ENCODE measurements at regions not wholly inside any gene's neighbourhood (a gene's known extent, or its start where the extent isn't known, plus 50 kb on each side); places are given as distances from the start of the nearest gene placed in this dataset.
A peak's percentile ranks its signal among the peaks of the same experiment; 100 is the strongest.

DNA sequence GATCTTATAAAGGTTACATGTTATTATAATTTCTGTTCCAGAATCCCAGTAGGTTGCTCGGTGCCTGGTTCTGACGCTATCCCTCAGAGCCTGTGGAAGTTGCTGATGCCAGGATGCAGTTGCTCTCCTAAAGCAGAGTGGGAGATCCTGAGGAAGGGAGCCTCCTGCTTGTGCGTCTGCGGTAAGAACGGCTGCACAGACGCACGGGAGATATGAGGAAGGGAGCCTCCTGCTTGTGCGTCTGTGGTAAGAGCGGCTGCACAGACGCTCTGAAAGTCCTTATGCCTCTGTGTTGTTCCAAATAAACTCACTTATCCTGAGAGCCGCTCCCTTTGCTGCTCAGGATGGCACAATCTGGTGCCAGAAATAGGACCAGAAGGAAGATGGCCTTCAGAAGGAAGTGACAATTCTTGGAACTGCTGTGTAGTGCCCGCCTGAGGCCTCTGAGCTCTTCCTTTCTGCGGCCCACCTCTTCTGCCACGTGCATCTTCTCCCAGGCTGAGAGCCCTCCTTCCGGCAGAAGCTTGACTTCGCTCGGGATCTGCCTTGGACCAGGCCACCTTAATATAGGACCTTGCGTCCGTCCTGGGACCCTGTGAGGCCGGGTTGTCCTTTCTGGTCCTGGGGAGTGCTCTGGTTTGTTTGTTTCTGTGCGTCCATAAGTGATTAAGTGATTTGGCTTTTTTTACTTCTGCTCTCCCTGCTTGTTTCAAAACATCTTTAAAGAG, 89.5 kb downstream of the RTP5 start:
- no peak overlapping the region for H3K4me3 ChIP-seq (ENCODE audit: low read length)

DNA sequence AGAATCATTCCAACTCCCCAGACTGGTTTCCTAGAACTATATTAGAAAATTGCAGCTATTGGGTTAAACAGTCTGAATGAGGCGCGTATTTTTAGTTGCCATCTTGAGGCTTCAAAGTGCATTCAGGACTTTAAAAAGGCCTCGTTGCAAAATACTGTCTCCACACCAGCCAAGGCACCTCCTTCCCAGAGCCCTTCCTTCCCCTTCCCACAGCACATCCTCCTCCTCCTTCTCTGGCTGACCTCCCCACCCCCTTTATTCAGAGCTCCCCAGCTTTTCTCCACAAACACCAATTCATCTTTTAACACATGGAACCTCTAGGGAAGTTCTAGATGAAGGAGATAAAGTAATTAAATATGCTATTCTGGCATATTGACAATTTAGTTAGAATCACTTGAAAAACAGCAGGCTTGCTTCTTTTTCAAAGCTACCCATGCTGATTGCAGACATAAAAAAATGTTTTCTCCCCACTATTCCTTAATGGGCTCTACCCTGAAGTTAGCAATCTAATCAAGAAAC, 90.3 kb downstream of the RTP5 start:
- H3K23ac ChIP-seq (ENCODE audit: low read length): no peak overlapping the region
- H4K8ac ChIP-seq (ENCODE audit: low read depth, low read length): no peak overlapping the region
- H2BK5ac ChIP-seq (ENCODE audit: low read length): no peak overlapping the region
- H3K56ac ChIP-seq (ENCODE audit: low read length): no peak overlapping the region
- no peak overlapping the region for H3K4me3 ChIP-seq (ENCODE audit: low read length)
- no peak overlapping the region for H3K9ac ChIP-seq (ENCODE audit: low read length)
- H3K4me1 ChIP-seq (ENCODE audit: control insufficient read depth, low read depth, low read length): no peaks in the 10 kb centered on the region
- H2AK5ac ChIP-seq (ENCODE audit: low read length): no peak overlapping the region
- no peak overlapping the region for H2BK15ac ChIP-seq (replicated peaks; ENCODE audit: low read depth)
- no peak overlapping the region for H3K18ac ChIP-seq (ENCODE audit: low read length)
- H3K27ac ChIP-seq (ENCODE audit: low read depth, low read length): no peak overlapping the region
- H3K4ac ChIP-seq (ENCODE audit: low read depth, low read length): no peak overlapping the region
- H3K27me3 ChIP-seq (ENCODE audit: insufficient read depth, low read length, poor library complexity): no peaks in the 10 kb centered on the region
- no peaks in the 10 kb centered on the region for H3K79me1 ChIP-seq (ENCODE audit: low read length)
- no peak overlapping the region for H4K5ac ChIP-seq (ENCODE audit: low read length)
- DNase-seq: no peak
- H2BK120ac ChIP-seq (ENCODE audit: low read depth, low read length): no peak overlapping the region
- no CpG with 5 or more reads among the region's 3 CpGs for WGBS (ENCODE audit: extremely low coverage, insufficient coverage, low lambda C conversion rate)
- H3K36me3 ChIP-seq (ENCODE audit: control insufficient read depth, insufficient read depth, low read length): no peaks in the 10 kb centered on the region
- H3K4me2 ChIP-seq (ENCODE audit: low read length): no peak overlapping the region
- H3K79me2 ChIP-seq (ENCODE audit: control insufficient read depth, insufficient read depth, low read length): no peaks in the 10 kb centered on the region

More for the DNA sequence above, 89.5 kb downstream of the RTP5 start:
- H3K4me1 ChIP-seq (ENCODE audit: control insufficient read depth, low read depth, low read length): no peaks in the 10 kb centered on the region
- no peak overlapping the region for H4K8ac ChIP-seq (ENCODE audit: low read depth, low read length)
- H3K23ac ChIP-seq (ENCODE audit: low read length): no peak overlapping the region
- H3K56ac ChIP-seq (ENCODE audit: low read length): no peak overlapping the region
- no peak for DNase-seq
- no peaks in the 10 kb centered on the region for H3K36me3 ChIP-seq (ENCODE audit: control insufficient read depth, insufficient read depth, low read length)
- H3K79me1 ChIP-seq (ENCODE audit: low read length): no peaks in the 10 kb centered on the region
- H3K79me2 ChIP-seq (ENCODE audit: control insufficient read depth, insufficient read depth, low read length): no peaks in the 10 kb centered on the region
- no peak overlapping the region for H3K4ac ChIP-seq (ENCODE audit: low read depth, low read length)
- no CpG with 5 or more reads among the region's 21 CpGs for WGBS (ENCODE audit: extremely low coverage, insufficient coverage, low lambda C conversion rate)
- no peaks in the 10 kb centered on the region for H3K27me3 ChIP-seq (ENCODE audit: insufficient read depth, low read length, poor library complexity)
- H2BK120ac ChIP-seq (ENCODE audit: low read depth, low read length): no peak overlapping the region
- no peak overlapping the region for H3K27ac ChIP-seq (ENCODE audit: low read depth, low read length)
- H2BK15ac ChIP-seq (replicated peaks; ENCODE audit: low read depth): no peak overlapping the region
- no peak overlapping the region for H3K18ac ChIP-seq (ENCODE audit: low read length)
- no peak overlapping the region for H3K4me2 ChIP-seq (ENCODE audit: low read length)
- H3K9ac ChIP-seq (ENCODE audit: low read length): no peak overlapping the region
- H2BK5ac ChIP-seq (ENCODE audit: low read length): no peak overlapping the region
- H4K5ac ChIP-seq (ENCODE audit: low read length): no peak overlapping the region
- H2AK5ac ChIP-seq (ENCODE audit: low read length): no peak overlapping the region

DNA sequence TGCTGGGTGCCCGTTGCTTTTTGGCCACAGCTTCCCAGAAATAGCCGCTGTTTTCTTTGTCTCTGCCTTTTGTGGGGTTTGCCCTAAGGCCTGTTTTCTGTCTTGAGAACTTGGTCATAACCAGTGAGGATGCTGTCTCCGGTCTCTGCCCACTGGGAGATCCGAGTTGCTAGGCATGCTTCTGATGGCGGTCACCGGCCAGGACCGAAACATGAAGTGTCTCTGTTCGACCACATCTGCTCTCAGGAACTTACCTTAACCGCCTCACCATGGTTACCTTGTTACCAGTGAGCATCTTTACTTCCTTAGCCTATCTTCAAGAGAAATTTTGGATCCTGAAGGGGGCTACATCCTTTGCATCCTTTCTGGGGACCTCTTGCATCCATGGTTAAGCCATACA, 91.9 kb downstream of the RTP5 start:
- no peak for DNase-seq
- H3K23ac ChIP-seq (ENCODE audit: low read length): no peak overlapping the region
- H3K56ac ChIP-seq (ENCODE audit: low read length): no peak overlapping the region
- no peak overlapping the region for H3K18ac ChIP-seq (ENCODE audit: low read length)
- H3K27ac ChIP-seq (ENCODE audit: low read depth, low read length): no peak overlapping the region
- no peaks in the 10 kb centered on the region for H3K4me1 ChIP-seq (ENCODE audit: control insufficient read depth, low read depth, low read length)
- no peak overlapping the region for H4K8ac ChIP-seq (ENCODE audit: low read depth, low read length)
- no peaks in the 10 kb centered on the region for H3K27me3 ChIP-seq (ENCODE audit: insufficient read depth, low read length, poor library complexity)
- H2AK5ac ChIP-seq (ENCODE audit: low read length): no peak overlapping the region
- H2BK5ac ChIP-seq (ENCODE audit: low read length): no peak overlapping the region
- H3K36me3 ChIP-seq (ENCODE audit: control insufficient read depth, insufficient read depth, low read length): no peaks in the 10 kb centered on the region
- H3K4ac ChIP-seq (ENCODE audit: low read depth, low read length): no peak overlapping the region
- no peak overlapping the region for H3K9ac ChIP-seq (ENCODE audit: low read length)
- H2BK120ac ChIP-seq (ENCODE audit: low read depth, low read length): no peak overlapping the region
- no peaks in the 10 kb centered on the region for H3K79me1 ChIP-seq (ENCODE audit: low read length)
- no peak overlapping the region for H2BK15ac ChIP-seq (replicated peaks; ENCODE audit: low read depth)
- no peaks in the 10 kb centered on the region for H3K79me2 ChIP-seq (ENCODE audit: control insufficient read depth, insufficient read depth, low read length)
- H4K5ac ChIP-seq (ENCODE audit: low read length): no peak overlapping the region
- no peak overlapping the region for H3K4me2 ChIP-seq (ENCODE audit: low read length)
- no CpG with 5 or more reads among the region's 9 CpGs for WGBS (ENCODE audit: extremely low coverage, insufficient coverage, low lambda C conversion rate)
- H3K4me3 ChIP-seq (ENCODE audit: low read length): no peak overlapping the region

DNA sequence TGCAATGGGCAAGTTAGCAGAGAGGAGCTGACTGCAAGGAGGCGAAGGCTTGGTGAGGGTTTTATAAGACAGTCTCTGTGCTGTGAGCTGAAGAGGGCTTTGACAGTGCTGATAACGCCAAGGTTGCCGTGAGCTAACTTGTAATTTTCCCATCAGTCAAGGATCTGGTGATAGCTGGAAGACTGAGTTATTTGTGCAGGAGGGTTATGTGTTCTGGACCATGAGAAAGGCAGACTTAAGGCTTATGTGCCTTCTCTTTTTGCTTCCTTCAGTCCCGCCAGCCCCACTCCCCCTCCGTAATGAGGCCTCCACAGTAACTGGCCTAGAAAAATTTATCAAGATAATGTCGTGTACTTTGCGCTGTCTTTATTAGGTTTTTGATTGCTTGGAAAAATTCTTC, 94.6 kb downstream of the RTP5 start:
- Histone ChIP-seq H3K27me3 (ENCODE audit: insufficient read depth, low read length, poor library complexity) (no peaks in the 10 kb centered on the region), H4K8ac (ENCODE audit: low read depth, low read length) (no peak overlapping the region), H3K79me1 (ENCODE audit: low read length) (no peaks in the 10 kb centered on the region), H4K5ac (ENCODE audit: low read length) (no peak overlapping the region), H3K56ac (ENCODE audit: low read length) (no peak overlapping the region), H3K23ac (ENCODE audit: low read length) (no peak overlapping the region), H3K9ac (ENCODE audit: low read length) (no peak overlapping the region), H3K4me2 (ENCODE audit: low read length) (no peak overlapping the region), H3K36me3 (ENCODE audit: control insufficient read depth, insufficient read depth, low read length) (no peaks in the 10 kb centered on the region), H3K79me2 (ENCODE audit: control insufficient read depth, insufficient read depth, low read length) (no peaks in the 10 kb centered on the region), H2BK5ac (ENCODE audit: low read length) (no peak overlapping the region), H3K4me3 (ENCODE audit: low read length) (no peak overlapping the region), H3K27ac (ENCODE audit: low read depth, low read length) (no peak overlapping the region), H2AK5ac (ENCODE audit: low read length) (no peak overlapping the region), H3K18ac (ENCODE audit: low read length) (no peak overlapping the region), H3K4ac (ENCODE audit: low read depth, low read length) (no peak overlapping the region), H2BK120ac (ENCODE audit: low read depth, low read length) (no peak overlapping the region), H2BK15ac (replicated peaks; ENCODE audit: low read depth) (no peak overlapping the region), H3K4me1 (ENCODE audit: control insufficient read depth, low read depth, low read length) (no peaks in the 10 kb centered on the region)
- no peak for DNase-seq
- WGBS (ENCODE audit: extremely low coverage, insufficient coverage, low lambda C conversion rate): no CpG with 5 or more reads among the region's 7 CpGs

DNA sequence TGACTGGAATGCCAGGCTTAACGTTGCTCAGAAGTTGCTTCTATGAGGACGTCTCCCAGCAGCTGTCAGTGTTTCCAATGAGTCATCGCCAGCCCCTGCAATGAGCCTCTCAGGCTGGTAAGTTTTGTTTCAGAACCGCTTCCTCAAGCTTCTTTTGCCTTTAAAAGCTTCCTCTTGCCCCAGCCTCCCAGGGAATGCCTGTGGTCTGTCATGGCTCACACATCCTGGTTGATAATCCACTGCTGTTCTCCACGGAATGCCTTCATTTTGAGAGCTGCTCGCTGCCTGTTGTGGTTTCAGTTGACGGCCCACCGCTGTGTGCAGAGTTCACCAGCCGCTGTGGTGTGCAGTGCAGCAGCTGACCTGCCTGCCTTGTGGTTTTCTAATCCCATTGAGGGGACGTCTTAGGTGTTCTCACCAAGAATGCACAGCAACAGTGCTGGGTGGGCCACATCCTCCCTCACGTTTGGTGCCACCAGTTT, 96.4 kb downstream of the RTP5 start:
- Histone ChIP-seq H3K79me2 (ENCODE audit: control insufficient read depth, insufficient read depth, low read length) (no peaks in the 10 kb centered on the region), H3K79me1 (ENCODE audit: low read length) (no peaks in the 10 kb centered on the region), H3K36me3 (ENCODE audit: control insufficient read depth, insufficient read depth, low read length) (no peaks in the 10 kb centered on the region), H2BK120ac (ENCODE audit: low read depth, low read length) (no peak overlapping the region), H3K4me3 (ENCODE audit: low read length) (no peak overlapping the region), H3K56ac (ENCODE audit: low read length) (no peak overlapping the region), H3K9ac (ENCODE audit: low read length) (no peak overlapping the region), H3K4me2 (ENCODE audit: low read length) (no peak overlapping the region), H2BK15ac (replicated peaks; ENCODE audit: low read depth) (no peak overlapping the region), H3K27me3 (ENCODE audit: insufficient read depth, low read length, poor library complexity) (no peaks in the 10 kb centered on the region), H2BK5ac (ENCODE audit: low read length) (no peak overlapping the region), H4K5ac (ENCODE audit: low read length) (no peak overlapping the region), H3K23ac (ENCODE audit: low read length) (no peak overlapping the region), H3K4ac (ENCODE audit: low read depth, low read length) (no peak overlapping the region), H3K4me1 (ENCODE audit: control insufficient read depth, low read depth, low read length) (no peaks in the 10 kb centered on the region), H3K18ac (ENCODE audit: low read length) (no peak overlapping the region), H3K27ac (ENCODE audit: low read depth, low read length) (peak overlapping the region; percentile 53), H4K8ac (ENCODE audit: low read depth, low read length) (no peak overlapping the region), H2AK5ac (ENCODE audit: low read length) (no peak overlapping the region)
- WGBS (ENCODE audit: extremely low coverage, insufficient coverage, low lambda C conversion rate): no CpG with 5 or more reads among the region's 11 CpGs
- DNase-seq: peak; percentile 84

Data from mesendoderm (in vitro differentiated cells).